Inflammatory macrophage treated with lipopolysaccharide for 1 hour (primary cell): ENCODE measurements at regions not wholly inside any gene's neighbourhood (a gene's known extent, or its start where the extent isn't known, plus 50 kb on each side); places are given as distances from the start of the nearest gene placed in this dataset.

Source experiments
- DNase-seq, 2 donors: peaks; one replicate each; pipeline ENCODE4 v3.0.0-alpha.2; 2020 to 2022

GRCh38 chr15:91523596-91523995 lies 329.9 kb upstream of the SLCO3A1 start:
- DNase-seq = no peak

GRCh38 chr15:91524534-91524933 lies 329.0 kb upstream of the SLCO3A1 start:
- no peak for DNase-seq

- no peak for DNase-seq
These were observed 327.8 kb upstream of the SLCO3A1 start for GRCh38 chr15:91525751-91526150.

- no peak for DNase-seq
These were observed 327.1 kb upstream of the SLCO3A1 start for GRCh38 chr15:91526424-91526823.

GRCh38 chr15:91528801-91529200 lies 324.7 kb upstream of the SLCO3A1 start:
- DNase-seq = no peak

GRCh38 chr15:91529534-91529933 lies 324.0 kb upstream of the SLCO3A1 start:
- no peak for DNase-seq

DNA sequence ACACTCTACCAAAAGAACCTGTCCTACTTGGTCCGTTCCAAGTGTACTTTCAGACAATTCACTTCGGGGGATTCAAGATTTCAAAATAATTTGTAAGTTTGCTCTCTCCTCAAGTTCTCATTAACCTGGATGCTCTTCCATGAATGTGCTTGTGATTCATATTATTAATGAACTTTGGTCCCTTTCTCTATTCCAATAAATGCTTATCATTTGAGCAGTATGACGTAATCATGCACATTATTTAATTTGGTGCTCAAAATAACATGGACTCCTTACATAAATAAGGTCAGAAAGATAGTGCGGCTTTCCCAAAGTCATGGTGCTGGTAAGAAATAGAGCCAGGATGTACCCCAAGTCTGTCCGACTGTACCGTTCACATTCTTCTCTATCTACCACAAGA lies 323.2 kb upstream of the SLCO3A1 start:
- no peak for DNase-seq

DNA sequence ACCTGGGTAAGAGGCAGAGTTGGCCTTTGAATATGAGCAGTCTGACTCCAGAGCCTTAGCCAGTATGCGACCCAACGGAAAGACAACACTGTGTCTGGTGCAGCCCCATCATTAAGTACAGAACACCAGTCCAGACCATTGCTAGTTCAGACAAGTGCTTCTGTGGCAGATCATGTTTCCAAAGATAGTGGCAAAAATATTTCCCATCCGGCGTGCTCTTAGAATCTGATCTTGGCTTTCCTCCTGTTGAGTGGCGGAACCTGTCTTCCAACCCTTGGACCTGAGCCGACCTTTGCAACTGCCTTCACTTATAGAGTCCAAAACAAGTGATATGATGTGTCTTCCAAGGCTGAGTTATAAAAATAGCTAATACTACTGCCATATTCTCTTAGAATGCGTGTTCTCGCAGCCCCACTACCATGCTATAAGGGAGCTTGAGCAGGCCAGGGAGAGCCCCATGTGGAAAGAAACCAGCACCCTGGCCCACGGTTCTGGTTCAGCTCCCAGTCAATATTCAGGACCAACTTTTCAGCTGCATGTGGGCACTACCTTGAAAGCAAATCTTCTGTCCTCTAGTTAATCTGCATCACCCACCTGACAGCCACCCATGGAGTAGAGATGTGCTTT lies 322.4 kb upstream of the SLCO3A1 start:
- no peak for DNase-seq

DNA sequence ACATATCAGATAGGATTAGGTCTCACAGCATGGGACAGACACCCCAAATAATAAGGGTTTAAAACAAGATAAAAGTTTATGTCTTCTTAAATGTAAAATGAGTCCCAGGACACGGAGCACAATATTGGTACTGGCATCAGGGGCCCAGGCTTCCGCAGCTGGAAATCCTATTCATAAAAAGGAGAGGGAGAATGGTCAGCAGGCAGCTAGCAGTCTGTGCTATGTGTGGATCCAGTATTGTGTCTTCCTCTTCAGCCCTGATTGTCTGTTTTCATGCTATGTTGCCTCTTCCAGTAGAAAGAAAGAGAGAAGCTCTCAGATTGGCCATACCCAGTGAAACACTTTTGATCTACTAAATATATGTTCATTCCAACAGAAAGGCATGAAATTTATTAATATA lies 319.3 kb upstream of the SLCO3A1 start:
- no peak for DNase-seq

- DNase-seq = no peak
These were observed 318.5 kb upstream of the SLCO3A1 start for GRCh38 chr15:91534976-91535375.

GRCh38 chr15:91535856-91536500 lies 317.5 kb upstream of the SLCO3A1 start:
- no peak for DNase-seq

GRCh38 chr15:91537856-91538255 lies 315.7 kb upstream of the SLCO3A1 start:
- no peak for DNase-seq

DNA sequence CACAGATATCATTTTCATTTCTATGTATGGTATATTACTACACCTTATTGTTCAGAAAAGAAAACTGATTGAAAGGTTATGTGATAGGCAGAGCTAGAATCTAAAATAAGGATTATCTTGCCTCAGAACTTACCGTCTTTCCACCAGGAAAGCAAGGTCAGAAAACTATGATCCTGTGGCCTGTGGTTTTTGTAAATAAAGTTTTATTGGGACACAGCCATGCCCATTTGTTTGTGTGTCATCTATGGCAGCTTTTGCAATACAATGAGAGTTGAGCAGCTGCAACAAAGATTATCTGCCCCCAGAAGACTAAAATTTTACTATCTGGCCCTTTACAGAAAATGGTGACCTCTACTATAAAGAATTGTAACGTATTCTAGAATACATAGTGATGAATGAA lies 314.7 kb upstream of the SLCO3A1 start:
- no peak for DNase-seq

- no peak for DNase-seq
These were observed 312.2 kb upstream of the SLCO3A1 start for GRCh38 chr15:91541286-91541685.

DNA sequence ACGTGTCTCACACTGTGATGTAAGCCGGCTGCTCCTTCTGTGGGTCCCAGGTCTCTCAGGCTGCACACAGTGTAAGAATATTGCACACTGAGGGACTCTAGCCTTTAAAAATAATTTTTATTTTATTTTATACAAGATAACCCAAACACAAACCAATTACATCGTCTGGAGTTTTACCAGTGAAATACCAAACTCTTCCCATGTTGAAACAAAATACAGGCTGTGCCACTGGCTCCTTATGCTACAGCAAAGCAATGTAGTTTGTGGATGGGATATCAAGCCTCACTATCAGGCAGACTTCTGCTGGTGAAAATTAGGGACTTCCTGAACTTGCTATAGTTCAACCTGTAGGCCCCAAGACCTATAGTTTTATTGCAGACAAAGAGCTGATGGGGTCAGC lies 311.3 kb upstream of the SLCO3A1 start:
- DNase-seq = no peak

- DNase-seq = no peak
These were observed 306.2 kb upstream of the SLCO3A1 start for GRCh38 chr15:91547356-91547755.

- DNase-seq = no peak
These were observed 305.0 kb upstream of the SLCO3A1 start for GRCh38 chr15:91548549-91548948.

GRCh38 chr15:91549581-91549980 lies 303.9 kb upstream of the SLCO3A1 start:
- peak; percentile 35 to 65 for DNase-seq

DNA sequence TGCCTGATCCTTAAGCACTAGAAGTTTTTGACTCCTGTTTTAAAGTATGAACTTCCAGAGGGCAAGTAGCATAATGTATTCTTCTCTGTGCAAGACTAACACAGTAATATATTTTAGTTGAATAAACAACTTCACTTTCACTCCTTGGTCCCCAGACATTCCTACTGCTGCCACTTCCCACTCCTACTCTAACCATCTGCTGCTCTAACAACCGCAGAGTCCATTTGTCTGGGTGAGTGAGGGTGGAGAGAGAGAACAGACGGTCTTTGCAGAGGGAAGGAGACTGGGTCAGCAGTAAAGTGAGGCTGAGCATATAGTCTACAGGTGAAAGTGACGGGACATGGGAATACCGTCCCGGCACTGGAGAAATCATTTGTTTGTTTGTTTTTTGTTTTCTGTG lies 301.0 kb upstream of the SLCO3A1 start:
- DNase-seq = no peak

DNA sequence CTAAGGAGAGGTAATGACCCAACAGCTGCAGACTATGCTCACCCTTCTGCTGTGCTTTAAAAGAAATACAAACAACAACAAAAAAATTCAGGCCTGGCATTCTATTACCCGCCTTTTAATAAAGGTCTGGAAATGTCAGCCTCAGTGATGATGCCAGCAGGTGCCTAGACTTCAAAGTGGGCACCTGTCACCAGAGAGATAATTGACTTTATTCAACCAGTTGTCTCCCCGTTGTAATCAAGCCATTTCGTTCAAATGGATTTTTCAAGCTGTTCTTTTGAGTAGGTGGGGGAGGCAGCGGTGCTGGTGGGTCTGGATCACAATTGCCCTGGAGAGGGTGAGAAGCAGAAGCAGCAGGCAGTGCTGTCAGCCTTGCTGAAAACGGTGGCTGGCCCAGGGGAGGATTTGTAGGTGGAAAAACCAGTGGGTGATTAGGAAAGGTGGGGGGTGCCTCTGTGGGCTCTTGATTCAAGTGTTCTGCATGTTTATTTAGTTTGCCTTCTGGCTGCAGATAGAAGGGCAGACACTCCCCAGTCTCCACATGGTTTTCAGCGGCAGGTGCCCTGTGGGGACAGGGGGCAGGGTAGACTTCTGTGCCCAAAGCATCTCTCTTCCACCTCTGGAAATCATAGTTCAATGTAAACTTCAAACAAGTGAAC lies 300.2 kb upstream of the SLCO3A1 start:
- no peak for DNase-seq

DNA sequence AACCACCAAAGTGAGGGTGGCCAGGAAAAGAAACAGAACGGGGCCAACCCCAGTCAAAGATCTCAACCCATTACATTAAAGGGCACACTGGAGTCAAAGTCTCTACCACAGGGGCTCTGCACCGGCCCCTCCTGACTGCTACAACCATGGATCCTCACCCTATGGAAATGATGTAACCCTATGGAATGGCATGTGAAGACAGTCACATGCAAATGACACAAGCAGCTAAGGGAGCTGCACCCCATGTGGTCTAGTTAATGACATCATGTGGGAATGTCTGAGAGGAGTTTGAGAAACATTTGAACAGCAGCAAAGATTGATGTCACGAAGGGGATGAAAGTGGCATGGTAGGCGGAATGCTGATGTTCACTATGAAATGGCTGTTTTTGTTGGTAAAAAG lies 298.2 kb upstream of the SLCO3A1 start:
- DNase-seq = peak; percentile 11 to 67

DNA sequence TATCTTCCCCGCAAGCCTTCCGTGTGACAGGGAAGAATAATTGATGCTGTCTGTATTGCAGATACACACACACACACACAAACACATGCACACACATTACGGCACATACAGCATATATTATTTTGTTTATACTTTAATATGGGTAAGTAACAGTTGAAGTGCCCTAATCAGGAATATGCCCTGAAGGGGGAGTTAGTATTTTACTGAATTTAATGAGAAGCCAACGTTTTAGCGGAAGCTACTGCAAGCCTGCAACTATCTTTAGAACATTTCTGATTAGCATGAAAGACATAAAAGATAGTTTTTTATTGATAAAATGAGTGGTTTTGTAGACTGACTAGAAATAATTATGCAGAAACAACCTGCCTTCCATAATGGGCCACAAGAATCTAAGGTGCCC lies 296.6 kb upstream of the SLCO3A1 start:
- no peak for DNase-seq

- DNase-seq = no peak
These were observed 294.4 kb upstream of the SLCO3A1 start for GRCh38 chr15:91559066-91559465.

DNA sequence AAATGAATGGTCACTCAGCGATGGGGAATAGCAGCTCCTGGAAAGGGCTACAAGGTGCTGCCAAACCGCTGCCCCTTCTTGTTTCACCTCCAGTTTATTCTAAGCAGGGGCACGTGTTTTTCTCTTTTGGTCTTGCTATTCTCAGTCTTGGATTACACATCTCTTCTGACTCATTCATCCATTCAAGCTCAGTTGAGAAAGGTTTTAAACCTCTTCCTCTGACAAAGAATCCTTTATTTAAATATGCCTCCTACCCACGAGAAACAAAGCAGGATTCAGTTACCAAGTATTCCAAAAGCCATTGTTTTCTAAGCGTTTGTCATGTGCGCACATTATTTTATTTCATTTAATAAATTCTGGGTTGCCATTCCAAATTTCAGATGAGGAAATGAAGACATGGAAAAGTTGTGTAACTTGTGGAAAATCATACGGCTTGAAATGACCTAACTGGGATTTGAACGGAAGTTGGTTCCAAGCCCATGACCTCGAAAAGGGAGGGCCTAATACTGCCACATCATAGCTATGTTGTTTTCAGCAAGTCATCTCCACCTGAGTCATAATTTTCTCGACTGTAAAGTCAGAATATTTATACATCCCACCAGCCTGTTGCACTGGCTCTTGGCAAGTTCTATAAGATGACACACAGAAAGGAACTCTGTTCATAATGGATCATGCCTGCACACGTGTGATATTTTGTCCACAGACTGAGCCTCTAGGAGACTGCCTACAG lies 292.0 kb upstream of the SLCO3A1 start:
- no peak for DNase-seq
